Left ventricle myocardium inferior (tissue), 1 donor: ENCODE measurements at regions not wholly inside any gene's neighbourhood (a gene's known extent, or its start where the extent isn't known, plus 50 kb on each side); places are given as distances from the start of the nearest gene placed in this dataset.

Source experiments
- DNase-seq: peaks from one replicate; pipeline ENCODE4 v3.0.0-alpha.2; 2020
- H3K27ac ChIP-seq: fragments of 200-600 bp; replicated peaks from 2 replicates; pipeline ENCODE4 v1.8.0; 2021
- H3K27me3 ChIP-seq: fragments of 200-600 bp; 2 replicates; pipeline ENCODE4 v1.8.0; 2021; ENCODE audit warnings: low read depth
- H3K36me3 ChIP-seq: fragments of 200-600 bp; 2 replicates; pipeline ENCODE4 v1.8.0; 2021
- H3K4me1 ChIP-seq: fragments of 200-600 bp; 2 replicates; pipeline ENCODE4 v1.8.0; 2021
- H3K4me3 ChIP-seq: fragments of 200-600 bp; 2 replicates; pipeline ENCODE4 v1.8.0; 2021; ENCODE audit warnings: mild to moderate bottlenecking, moderate library complexity
- H3K9me3 ChIP-seq: fragments of 200-600 bp; replicated peaks from 2 replicates; pipeline ENCODE4 v1.8.0; 2021
- intact Hi-C: fragments of 100-400 bp; cut with micrococcal nuclease; formaldehyde crosslinking; loops from one replicate; pipeline ENCODE4 v1.11.0; 2022
- TF ChIP-seq, protein P1 (sequence below): fragments of 200-600 bp; IDR thresholded peaks from 2 replicates; pipeline ENCODE4 v1.8.0; 2021; ENCODE audit warnings: antibody characterized with exemption, mild to moderate bottlenecking, borderline replicate concordance
- donor health status: DM: no; HTN: yes; CAD: no; lungs with severe emphysema.

DNA sequence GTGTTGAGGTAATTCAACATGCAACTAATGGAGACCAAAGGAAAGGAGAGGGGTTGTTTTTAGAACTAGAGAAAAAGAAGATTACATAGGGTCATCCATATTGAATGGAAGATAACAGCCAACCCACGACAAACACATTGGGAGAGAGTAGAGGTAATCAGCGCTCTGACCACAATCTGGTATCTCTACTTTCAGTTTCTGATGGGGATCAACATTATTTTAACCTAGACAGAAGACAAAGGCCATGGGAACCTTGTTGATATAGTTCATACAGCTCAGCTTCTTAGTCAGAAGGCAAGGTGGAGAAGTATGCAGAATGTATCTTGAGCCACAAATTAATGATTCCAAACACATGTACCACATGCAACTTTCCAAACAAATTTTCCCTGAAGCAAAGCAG lies 537.1 kb upstream of the ST8SIA4 start:
- peaks cover 24% of the 10 kb centered on the region for H3K9me3 ChIP-seq
- no peak overlapping the region for H3K4me3 ChIP-seq
- intact Hi-C loops, result no loop called here
- no peak overlapping the region for H3K27ac ChIP-seq
- H3K27me3 ChIP-seq, result no peaks in the 10 kb centered on the region
- no peaks in the 10 kb centered on the region for H3K4me1 ChIP-seq
- no peaks in the 10 kb centered on the region for H3K36me3 ChIP-seq
- DNase-seq, result no peak
- TF ChIP-seq, protein P1, sequence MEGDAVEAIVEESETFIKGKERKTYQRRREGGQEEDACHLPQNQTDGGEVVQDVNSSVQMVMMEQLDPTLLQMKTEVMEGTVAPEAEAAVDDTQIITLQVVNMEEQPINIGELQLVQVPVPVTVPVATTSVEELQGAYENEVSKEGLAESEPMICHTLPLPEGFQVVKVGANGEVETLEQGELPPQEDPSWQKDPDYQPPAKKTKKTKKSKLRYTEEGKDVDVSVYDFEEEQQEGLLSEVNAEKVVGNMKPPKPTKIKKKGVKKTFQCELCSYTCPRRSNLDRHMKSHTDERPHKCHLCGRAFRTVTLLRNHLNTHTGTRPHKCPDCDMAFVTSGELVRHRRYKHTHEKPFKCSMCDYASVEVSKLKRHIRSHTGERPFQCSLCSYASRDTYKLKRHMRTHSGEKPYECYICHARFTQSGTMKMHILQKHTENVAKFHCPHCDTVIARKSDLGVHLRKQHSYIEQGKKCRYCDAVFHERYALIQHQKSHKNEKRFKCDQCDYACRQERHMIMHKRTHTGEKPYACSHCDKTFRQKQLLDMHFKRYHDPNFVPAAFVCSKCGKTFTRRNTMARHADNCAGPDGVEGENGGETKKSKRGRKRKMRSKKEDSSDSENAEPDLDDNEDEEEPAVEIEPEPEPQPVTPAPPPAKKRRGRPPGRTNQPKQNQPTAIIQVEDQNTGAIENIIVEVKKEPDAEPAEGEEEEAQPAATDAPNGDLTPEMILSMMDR, result no peak

DNA sequence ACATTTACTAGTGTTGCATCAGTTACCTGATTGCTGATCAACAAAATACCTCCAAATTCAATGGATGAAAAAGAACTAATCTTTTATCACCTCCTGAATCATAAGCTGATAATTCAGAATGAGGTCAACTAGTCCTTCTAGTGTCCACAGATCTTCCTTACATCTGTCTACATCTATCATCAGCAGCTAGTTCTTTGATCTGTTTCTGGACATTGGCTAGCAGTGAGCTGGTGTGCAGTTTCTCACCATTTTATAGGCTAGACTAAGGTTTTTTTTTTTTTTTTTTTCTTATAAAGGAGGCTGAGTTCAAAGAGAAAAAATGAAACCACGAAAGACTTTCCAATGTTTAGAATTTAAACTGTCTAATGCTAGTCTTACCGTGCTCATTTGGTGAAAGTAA lies 534.3 kb upstream of the ST8SIA4 start:
- Histone ChIP-seq H3K4me3 (no peak overlapping the region), H3K27ac (no peak overlapping the region), H3K36me3 (no peaks in the 10 kb centered on the region), H3K4me1 (no peaks in the 10 kb centered on the region), H3K9me3 (peaks cover 6% of the 10 kb centered on the region), H3K27me3 (no peaks in the 10 kb centered on the region)
- DNase-seq, result no peak
- TF ChIP-seq, protein P1, result no peak
- intact Hi-C loops, result no loop called here

DNA sequence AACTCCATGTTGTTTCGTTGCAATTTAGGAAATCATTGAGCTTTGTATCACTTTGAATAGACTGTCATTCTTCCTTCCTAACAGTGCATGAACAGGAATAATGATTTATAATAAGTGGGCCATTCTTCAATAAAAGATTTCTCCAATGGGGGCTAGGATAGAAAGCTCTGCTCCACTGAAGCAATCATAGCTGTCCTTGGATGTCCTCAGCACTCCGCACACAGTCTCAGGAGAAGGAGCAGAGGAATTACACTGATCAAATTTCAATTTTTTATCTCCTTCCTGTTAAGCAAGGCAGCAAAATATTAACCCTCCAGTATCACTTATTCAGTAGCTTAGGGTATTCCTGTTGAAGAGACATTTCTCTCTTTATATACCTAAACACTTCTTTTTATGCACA lies 532.7 kb upstream of the ST8SIA4 start:
- Histone ChIP-seq H3K4me1 (no peaks in the 10 kb centered on the region), H3K27me3 (no peaks in the 10 kb centered on the region), H3K27ac (no peak overlapping the region), H3K4me3 (no peak overlapping the region), H3K36me3 (no peaks in the 10 kb centered on the region), H3K9me3 (no peaks in the 10 kb centered on the region)
- DNase-seq, result no peak
- intact Hi-C loops, result no loop called here
- TF ChIP-seq, protein P1, result no peak

GRCh38 chr5:101431201-101431600 lies 528.1 kb upstream of the ST8SIA4 start:
- DNase-seq, result no peak
- H3K27me3 ChIP-seq, result no peaks in the 10 kb centered on the region
- peaks cover 4% of the 10 kb centered on the region for H3K9me3 ChIP-seq
- H3K36me3 ChIP-seq, result no peaks in the 10 kb centered on the region
- TF ChIP-seq, protein P1, result no peak
- H3K4me3 ChIP-seq, result no peak overlapping the region
- no peaks in the 10 kb centered on the region for H3K4me1 ChIP-seq
- intact Hi-C loops, result no loop called here
- H3K27ac ChIP-seq, result no peak overlapping the region

GRCh38 chr5:101430551-101430950 lies 527.5 kb upstream of the ST8SIA4 start:
- Histone ChIP-seq H3K4me3 (no peak overlapping the region), H3K27ac (no peak overlapping the region), H3K27me3 (no peaks in the 10 kb centered on the region), H3K36me3 (no peaks in the 10 kb centered on the region), H3K9me3 (peaks cover 4% of the 10 kb centered on the region), H3K4me1 (no peaks in the 10 kb centered on the region)
- DNase-seq, result no peak
- TF ChIP-seq, protein P1, result no peak
- intact Hi-C loops, result no loop called here

DNA sequence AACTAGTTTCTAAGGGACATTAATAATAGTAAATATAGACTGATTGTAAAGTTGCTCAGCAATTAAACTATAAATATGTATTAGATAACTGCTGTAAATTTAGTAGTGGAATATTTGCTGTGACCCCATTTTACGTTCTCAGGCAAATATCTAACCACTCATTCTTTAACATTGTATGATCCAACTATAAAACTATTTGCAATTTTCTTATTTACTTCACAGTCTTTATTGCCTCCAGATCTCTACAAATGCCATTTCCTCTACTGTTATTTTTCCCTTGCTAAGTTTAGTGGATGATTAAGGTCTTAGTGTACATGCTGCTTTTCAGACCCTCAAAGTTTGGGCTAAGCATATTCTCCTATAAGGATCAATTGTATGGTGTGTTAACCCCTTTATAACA lies 526.2 kb upstream of the ST8SIA4 start:
- no peak overlapping the region for H3K27ac ChIP-seq
- TF ChIP-seq, protein P1, result no peak

More for the DNA sequence above, 526.2 kb upstream of the ST8SIA4 start:
- intact Hi-C loops, result no loop called here
- no peak for DNase-seq
- Histone ChIP-seq H3K27me3 (no peaks in the 10 kb centered on the region), H3K4me1 (no peaks in the 10 kb centered on the region), H3K9me3 (peaks cover 4% of the 10 kb centered on the region), H3K36me3 (no peaks in the 10 kb centered on the region), H3K4me3 (no peak overlapping the region)
